HL-60 (cell line): ENCODE measurements at regions not wholly inside any gene's neighbourhood (a gene's known extent, or its start where the extent isn't known, plus 50 kb on each side); places are given as distances from the start of the nearest gene placed in this dataset.

Source experiments
- DNase-seq, 2 experiments: peaks; one replicate each; pipeline ENCODE4 v3.0.0-alpha.2; 2010 to 2020; ENCODE audit warnings: low read depth in 1 of 2, low spot score in 1 of 2
- H3K27ac ChIP-seq: fragments of 250-450 bp; sonication (Bioruptor Pico); replicated peaks from 2 replicates; pipeline ENCODE4 v1.5.1; 2020; ENCODE audit warnings: mild to moderate bottlenecking, moderate library complexity
- H3K27me3 ChIP-seq: fragments of 250-450 bp; sonication (Bioruptor Pico); 2 replicates; pipeline ENCODE4 v1.5.1; 2021; ENCODE audit warnings: mild to moderate bottlenecking, moderate library complexity; ENCODE audit not compliant: insufficient read depth, poor library complexity, severe bottlenecking
- H3K4me3 ChIP-seq: replicated peaks from 2 replicates; pipeline ENCODE4 v1.5.1; 2011; ENCODE audit warnings: mild to moderate bottlenecking, control low read depth, low read length; ENCODE audit not compliant: insufficient read depth
- CTCF ChIP-seq: IDR thresholded peaks from one replicate; pipeline ENCODE4 v1.5.1; 2011; ENCODE audit warnings: low read length, control low read depth, inconsistent platforms; ENCODE audit not compliant: insufficient read depth
- GABPA ChIP-seq: IDR thresholded peaks from 2 replicates; pipeline ENCODE4 v1.6.1; 2012; ENCODE audit warnings: low read depth
- POLR2AphosphoS5 ChIP-seq: IDR thresholded peaks from 2 replicates; pipeline ENCODE4 v1.6.1; 2012; ENCODE audit warnings: low read depth
- REST ChIP-seq: IDR thresholded peaks from 2 replicates; pipeline ENCODE4 v1.6.1; 2012; ENCODE audit warnings: low read depth; ENCODE audit not compliant: insufficient replicate concordance
- SPI1 ChIP-seq: IDR thresholded peaks from 2 replicates; pipeline ENCODE4 v1.6.1; 2012; ENCODE audit warnings: low read depth, mild to moderate bottlenecking, borderline replicate concordance

- no peak for DNase-seq
- H3K27ac ChIP-seq: no peak overlapping the region
- no peak overlapping the region for H3K4me3 ChIP-seq
- H3K27me3 ChIP-seq: peaks cover 2% of the 10 kb centered on the region
- TF ChIP-seq POLR2AphosphoS5: no peak
- no peak for TF ChIP-seq REST
- TF ChIP-seq CTCF: no peak
- TF ChIP-seq GABPA: no peak
- no peak for TF ChIP-seq SPI1
Measured at GRCh38 chr13:22496803-22497508, 683.8 kb upstream of the SGCG start.

- DNase-seq: no peak
- TF ChIP-seq CTCF (no peak), GABPA (no peak), REST (no peak), POLR2AphosphoS5 (no peak), SPI1 (no peak)
- Histone ChIP-seq H3K27ac (no peak overlapping the region), H3K4me3 (no peak overlapping the region), H3K27me3 (peaks cover 2% of the 10 kb centered on the region)
Measured at GRCh38 chr13:22497991-22498780, 682.6 kb upstream of the SGCG start.

- Histone ChIP-seq H3K4me3 (no peak overlapping the region), H3K27me3 (peaks cover 2% of the 10 kb centered on the region), H3K27ac (no peak overlapping the region)
- no peak for DNase-seq
- TF ChIP-seq SPI1: no peak
- no peak for TF ChIP-seq REST
- TF ChIP-seq CTCF: no peak
- TF ChIP-seq POLR2AphosphoS5: no peak
- no peak for TF ChIP-seq GABPA
Measured at GRCh38 chr13:22499919-22500318, 680.9 kb upstream of the SGCG start.
